GM18870 (cell line): ENCODE measurements at regions not wholly inside any gene's neighbourhood (a gene's known extent, or its start where the extent isn't known, plus 50 kb on each side); places are given as distances from the start of the nearest gene placed in this dataset.
"Not testable (repeated sequence)": the region's sequence is repeated elsewhere in the genome, so short reads cannot be mapped to it uniquely, and the experiment has no call there.

ENCODE experiments used
- ATAC-seq: cut with Tn5 transposase; IDR thresholded peaks from one replicate; pipeline ENCODE4 v1.9.1; 2021; ENCODE audit warnings: moderate library complexity; ENCODE audit not compliant: unreplicated experiment

GRCh38 chr11:59008947-59009346, 69.7 kb downstream of the GLYATL1 start:
- ATAC-seq, result no peak

GRCh38 chr11:59009661-59010060, 70.4 kb downstream of the GLYATL1 start:
- ATAC-seq, result peak; percentile 60

GRCh38 chr11:59010708-59011107, 71.4 kb downstream of the GLYATL1 start:
- ATAC-seq, result no peak

- no peak for ATAC-seq
Measured at GRCh38 chr11:59011655-59012397, 72.5 kb downstream of the GLYATL1 start.

GRCh38 chr11:59012398-59013265, 73.3 kb downstream of the GLYATL1 start:
- no peak for ATAC-seq

- no peak for ATAC-seq
Measured at GRCh38 chr11:59025097-59025496, 61.0 kb upstream of the GLYATL1B start.

- ATAC-seq, result no peak
Measured at GRCh38 chr11:59028105-59028504, 58.0 kb upstream of the GLYATL1B start.

- no peak for ATAC-seq
Measured at GRCh38 chr11:59029366-59029889, 56.7 kb upstream of the GLYATL1B start.

- ATAC-seq, result no peak
Measured at GRCh38 chr11:59030037-59030436, 56.1 kb upstream of the GLYATL1B start.

- ATAC-seq, result not testable (repeated sequence)
Measured at GRCh38 chr11:59031746-59032145, 54.4 kb upstream of the GLYATL1B start.
